Bronchial epithelial cell (primary cell): ENCODE measurements at regions not wholly inside any gene's neighbourhood (a gene's known extent, or its start where the extent isn't known, plus 50 kb on each side); places are given as distances from the start of the nearest gene placed in this dataset.
A peak's percentile ranks its signal among the peaks of the same experiment; 100 is the strongest.

Source experiments
- DNase-seq: peaks from one replicate; pipeline ENCODE4 v3.0.0-alpha.2; 2010; ENCODE audit warnings: low read depth
- FAIRE-seq: peaks from 2 replicates; lab custom pipeline; 2011; peaks lifted over from hg19 to GRCh38; lab: Jason Lieb, UNC
- H3K27me3 ChIP-seq: 2 replicates; pipeline ENCODE4 v1.5.1; 2011; ENCODE audit warnings: low read length; ENCODE audit not compliant: control insufficient read depth, insufficient read depth
- H3K36me3 ChIP-seq: 2 replicates; pipeline ENCODE4 v1.5.1; 2011; ENCODE audit warnings: low read length; ENCODE audit not compliant: control insufficient read depth, insufficient read depth
- H3K4me3 ChIP-seq: 2 replicates; pipeline ENCODE4 v1.5.1; 2011; ENCODE audit warnings: mild to moderate bottlenecking, low read depth, low read length, control low read depth
- CTCF ChIP-seq: IDR thresholded peaks from 2 replicates; pipeline ENCODE4 v1.5.1; 2011; ENCODE audit warnings: mild to moderate bottlenecking, moderate library complexity, low read length, control low read depth, inconsistent platforms; ENCODE audit not compliant: insufficient read depth, severe bottlenecking

- no peak for FAIRE-seq
These were observed 1002.5 kb downstream of the AACS start for GRCh38 chr12:126067626-126068329.

GRCh38 chr12:126069549-126070165, 1004.4 kb downstream of the AACS start:
- DNase-seq (peak; percentile 47), FAIRE-seq (no peak)
- no peaks in the 10 kb centered on the region for H3K36me3 ChIP-seq
- H3K27me3 ChIP-seq = no peaks in the 10 kb centered on the region
- peak; percentile 57 for TF ChIP-seq CTCF
- H3K4me3 ChIP-seq = no peak overlapping the region

More at GRCh38 chr12:126067626-126068329, 1002.5 kb downstream of the AACS start:
- no peak overlapping the region for H3K4me3 ChIP-seq
- no peaks in the 10 kb centered on the region for H3K36me3 ChIP-seq
- no peaks in the 10 kb centered on the region for H3K27me3 ChIP-seq
- no peak for DNase-seq
- no peak for TF ChIP-seq CTCF

- DNase-seq = no peak
- H3K4me3 ChIP-seq = no peak overlapping the region
- TF ChIP-seq CTCF = no peak
- H3K36me3 ChIP-seq = no peaks in the 10 kb centered on the region
- FAIRE-seq = no peak
- H3K27me3 ChIP-seq = no peaks in the 10 kb centered on the region
These were observed 1011.3 kb downstream of the AACS start for GRCh38 chr12:126076515-126076914.

- TF ChIP-seq CTCF = no peak
- Histone ChIP-seq H3K4me3 (no peak overlapping the region), H3K27me3 (no peaks in the 10 kb centered on the region), H3K36me3 (no peaks in the 10 kb centered on the region)
- no peak for FAIRE-seq
- DNase-seq = no peak
These were observed 1018.7 kb downstream of the AACS start for GRCh38 chr12:126083926-126084325.

- no peak for TF ChIP-seq CTCF
- H3K36me3 ChIP-seq = no peaks in the 10 kb centered on the region
- no peak for FAIRE-seq
- H3K27me3 ChIP-seq = no peaks in the 10 kb centered on the region
- peak; percentile 3 for DNase-seq
- no peak overlapping the region for H3K4me3 ChIP-seq
These were observed 1019.2 kb downstream of the AACS start for GRCh38 chr12:126084480-126084879.
